Hematopoietic multipotent progenitor cell treated with erythropoietin and hydrocortisone succinate and interleukin-3 and kit ligand, for 6 days (in vitro differentiated cells): ENCODE measurements at regions not wholly inside any gene's neighbourhood (a gene's known extent, or its start where the extent isn't known, plus 50 kb on each side); places are given as distances from the start of the nearest gene placed in this dataset.

Experiments
- DNase-seq: peaks from one replicate; pipeline ENCODE4 v3.0.0-alpha.2; 2015

- DNase-seq, result no peak
These were observed 115.9 kb downstream of the INHBB start for GRCh38 chr2:120461546-120462537.

- no peak for DNase-seq
These were observed 117.6 kb downstream of the INHBB start for GRCh38 chr2:120463527-120463926.

- DNase-seq, result no peak
These were observed 118.1 kb downstream of the INHBB start for GRCh38 chr2:120463996-120464395.

DNA sequence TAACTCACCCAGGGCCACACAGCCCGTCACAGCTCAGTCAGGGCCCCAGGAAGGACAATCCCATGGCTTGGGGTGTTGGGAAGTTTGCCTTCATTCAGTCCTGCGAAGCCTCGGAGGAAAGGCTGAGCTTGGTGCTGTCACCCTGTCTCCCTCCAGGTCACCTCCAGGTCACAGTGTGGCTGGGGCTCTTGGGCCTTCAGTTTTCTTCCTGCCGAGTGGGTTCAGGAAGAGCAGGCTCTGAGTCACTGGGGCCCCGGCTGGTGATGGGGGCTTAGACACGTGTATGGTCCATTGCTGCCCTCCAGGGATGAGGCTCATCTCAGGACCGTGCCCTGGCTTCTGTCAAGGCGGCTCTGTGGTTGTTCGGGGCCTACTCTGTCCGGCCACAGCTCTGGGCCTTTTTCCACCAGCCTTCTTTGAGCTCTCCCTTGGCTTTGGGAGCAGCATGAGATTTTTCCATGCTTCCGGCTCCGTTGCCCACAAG is 118.6 kb downstream of the INHBB start:
- no peak for DNase-seq

GRCh38 chr2:120465012-120465700 is 119.2 kb downstream of the INHBB start:
- DNase-seq, result no peak

DNA sequence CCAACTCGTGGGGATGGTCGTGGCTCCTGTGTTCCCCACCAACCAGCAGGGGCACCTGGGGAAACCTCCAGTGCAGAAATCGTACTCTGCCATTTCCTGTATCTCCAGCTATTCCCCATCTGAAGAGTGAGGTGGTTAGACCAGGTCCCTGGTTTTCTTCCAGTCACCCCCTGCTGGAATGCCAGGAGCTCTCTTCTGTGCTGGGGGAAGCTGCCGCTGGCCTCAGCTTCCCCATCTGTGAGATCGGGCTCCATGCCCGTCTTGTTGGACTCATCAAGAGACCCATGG is 119.7 kb downstream of the INHBB start:
- DNase-seq, result no peak

GRCh38 chr2:120465989-120466703 is 120.2 kb downstream of the INHBB start:
- DNase-seq, result no peak

DNA sequence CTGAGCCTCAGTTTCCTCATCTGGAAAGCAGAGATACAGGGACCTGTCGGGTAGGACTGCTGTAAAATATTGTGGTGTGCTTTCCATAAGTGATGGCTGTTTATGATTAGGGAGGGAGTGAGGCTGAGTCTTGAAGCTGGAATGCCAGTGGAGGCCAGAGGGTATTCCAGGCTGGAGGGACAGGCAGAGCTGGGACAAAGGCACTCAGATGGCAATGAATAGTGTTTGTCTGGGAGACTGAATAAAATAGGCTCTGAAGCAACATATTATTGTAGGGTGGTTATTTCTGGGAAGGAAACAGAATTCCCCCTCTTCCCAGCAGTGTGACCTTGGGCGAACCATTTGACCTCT is 120.7 kb downstream of the INHBB start:
- DNase-seq, result no peak

DNA sequence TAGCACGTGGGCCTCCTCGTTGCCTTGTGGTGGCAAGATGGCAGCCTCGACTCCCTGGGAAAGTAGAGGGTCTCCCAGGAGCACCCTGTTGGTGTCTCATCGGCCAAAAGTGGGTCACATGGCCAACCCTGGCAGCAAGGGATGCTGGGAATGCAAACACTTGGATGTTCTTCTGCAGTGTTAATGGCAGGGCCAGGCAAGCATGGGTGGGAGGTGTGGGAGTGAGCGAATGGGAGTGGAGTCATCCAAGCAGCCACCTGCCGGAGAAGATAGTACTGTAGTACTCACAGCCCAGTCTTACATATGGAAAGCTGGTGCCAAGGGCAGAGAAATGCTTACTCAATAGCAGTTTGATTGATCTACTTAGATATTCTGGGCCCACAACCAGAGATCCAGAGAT is 122.2 kb downstream of the INHBB start:
- no peak for DNase-seq

GRCh38 chr2:120469426-120469825 is 123.5 kb downstream of the INHBB start:
- no peak for DNase-seq

- DNase-seq, result no peak
These were observed 124.4 kb downstream of the INHBB start for GRCh38 chr2:120470041-120470965.

GRCh38 chr2:120471166-120471565 is 125.2 kb downstream of the INHBB start:
- DNase-seq, result no peak

- DNase-seq, result no peak
These were observed 126.1 kb downstream of the INHBB start for GRCh38 chr2:120472031-120472430.

DNA sequence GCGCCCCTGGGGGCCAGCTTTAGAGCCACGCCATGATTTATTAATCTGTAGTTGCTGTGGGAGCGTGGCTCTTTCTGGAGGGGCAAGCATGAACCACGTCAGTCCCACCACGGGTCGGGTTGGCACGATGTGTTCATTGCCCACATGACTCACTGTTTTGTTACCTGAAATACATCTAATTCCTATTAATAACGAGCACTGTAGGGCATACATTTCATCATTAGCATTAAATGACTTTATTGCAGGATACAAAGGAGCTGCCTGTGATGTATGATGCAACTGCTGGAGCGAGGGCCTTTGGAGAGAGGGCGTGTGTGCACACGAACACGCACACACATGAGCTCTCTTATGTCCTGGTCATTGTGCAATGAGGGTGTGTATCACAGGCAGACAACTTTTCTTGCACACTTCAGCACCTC is 127.0 kb downstream of the INHBB start:
- no peak for DNase-seq

GRCh38 chr2:120473522-120474271 is 127.8 kb downstream of the INHBB start:
- DNase-seq, result no peak

DNA sequence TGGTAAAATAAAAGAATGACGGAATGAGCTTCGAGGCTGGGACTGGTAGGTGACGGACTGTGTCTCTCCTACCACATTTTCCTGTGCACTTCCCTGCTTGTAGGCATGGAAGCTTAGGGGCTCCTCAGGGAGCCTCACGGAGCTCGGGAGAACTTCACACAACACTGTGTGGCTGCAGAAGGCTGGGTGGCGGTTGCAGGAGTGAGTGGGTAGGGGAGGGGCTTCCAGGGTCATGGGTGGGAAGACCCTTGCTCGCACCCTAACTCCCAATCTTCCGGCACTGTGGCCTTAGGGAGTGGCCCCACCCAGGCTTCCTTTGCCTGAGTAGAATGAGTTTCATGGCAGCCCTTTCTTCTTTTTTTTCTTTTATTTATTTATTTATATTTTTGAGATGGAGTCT is 128.6 kb downstream of the INHBB start:
- no peak for DNase-seq

- DNase-seq, result no peak
These were observed 130.2 kb downstream of the INHBB start for GRCh38 chr2:120476141-120476540.

GRCh38 chr2:120477198-120477597 is 131.3 kb downstream of the INHBB start:
- no peak for DNase-seq

DNA sequence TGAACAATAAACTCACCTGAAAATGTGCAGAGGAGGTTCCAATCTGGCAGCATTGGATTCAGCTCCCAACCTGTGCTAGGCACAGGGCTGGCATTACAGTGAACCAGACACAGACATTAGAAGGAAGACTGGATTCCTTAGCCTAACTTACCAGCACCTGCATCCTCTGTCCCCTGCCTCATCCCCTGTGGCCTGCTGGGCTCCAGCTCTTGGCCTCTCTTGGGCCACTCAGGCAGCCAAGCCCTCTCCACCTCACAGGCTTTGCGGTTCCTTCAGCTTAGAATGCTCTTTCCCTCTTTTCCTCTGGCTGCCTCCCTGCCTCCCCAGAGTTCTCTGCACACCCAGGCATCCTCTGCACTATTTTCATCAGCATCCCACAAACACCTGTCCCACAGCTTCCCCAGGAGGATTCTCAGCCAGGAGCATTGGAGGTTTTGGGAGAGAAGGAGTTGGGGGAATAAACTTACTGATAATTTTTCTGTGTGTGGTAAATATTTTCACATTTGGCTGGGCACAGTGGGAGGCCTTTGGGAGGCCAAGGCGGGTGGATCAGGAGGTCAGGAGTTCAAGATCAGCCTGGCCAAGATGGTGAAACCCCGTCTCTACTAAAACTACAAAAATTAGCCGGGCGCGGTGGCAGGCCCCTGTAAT is 132.0 kb downstream of the INHBB start:
- no peak for DNase-seq

GRCh38 chr2:120480346-120480902 is 134.5 kb downstream of the INHBB start:
- DNase-seq, result no peak
